ENCODE measurements at regions not wholly inside any gene's neighbourhood (a gene's known extent, or its start where the extent isn't known, plus 50 kb on each side); places are given as distances from the start of the nearest gene placed in this dataset.

DNA sequence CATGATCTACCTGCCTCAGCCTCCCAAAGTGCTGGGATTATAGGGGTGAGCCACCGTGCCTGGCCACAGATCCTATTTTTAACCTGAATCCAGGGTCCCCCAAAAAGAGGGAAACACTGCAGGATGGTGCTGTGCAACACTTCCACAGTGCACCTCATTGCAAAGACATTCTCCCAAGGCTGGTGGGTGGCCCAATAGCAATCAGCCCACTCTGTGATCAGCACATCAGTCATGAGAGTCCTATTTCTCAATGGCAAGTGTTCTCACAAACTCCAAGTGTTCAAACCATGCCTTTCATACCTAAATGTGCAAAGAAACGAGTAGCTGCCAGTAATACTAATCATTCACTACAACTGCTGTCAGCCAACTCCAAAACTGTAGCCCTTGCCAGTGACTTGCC is 612.9 kb downstream of the CCER1 start:
- TF ChIP-seq CTCF (IDR thresholded peaks at IDR 0.05; ENCODE audit: insufficient read depth, low read depth, low read length) = no peak
- no peak for TF ChIP-seq EZH2 (IDR thresholded peaks at IDR 0.05; ENCODE audit: insufficient read depth, low read length)
